ENCODE measurements at regions not wholly inside any gene's neighbourhood (a gene's known extent, or its start where the extent isn't known, plus 50 kb on each side); places are given as distances from the start of the nearest gene placed in this dataset.

DNA sequence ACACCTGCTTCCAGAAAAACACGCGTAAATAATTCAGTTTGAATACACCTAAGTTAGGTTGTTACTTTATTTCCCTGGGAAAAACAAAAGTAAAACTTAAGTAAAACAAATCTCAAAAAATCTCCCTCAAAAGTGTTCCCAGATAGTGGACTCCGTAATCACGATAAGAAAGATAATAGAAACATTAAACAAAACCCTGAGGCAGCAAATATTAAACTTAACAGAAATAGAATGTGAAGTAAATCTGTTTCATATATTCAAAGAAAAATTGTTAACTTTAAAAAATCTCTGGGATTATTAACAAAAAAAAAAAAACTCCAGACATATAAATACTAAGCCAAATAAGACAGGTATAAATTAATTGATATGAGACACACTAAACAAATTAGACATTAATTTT, 743.2 kb upstream of the NCAM2 start:
- TF ChIP-seq, protein P1, sequence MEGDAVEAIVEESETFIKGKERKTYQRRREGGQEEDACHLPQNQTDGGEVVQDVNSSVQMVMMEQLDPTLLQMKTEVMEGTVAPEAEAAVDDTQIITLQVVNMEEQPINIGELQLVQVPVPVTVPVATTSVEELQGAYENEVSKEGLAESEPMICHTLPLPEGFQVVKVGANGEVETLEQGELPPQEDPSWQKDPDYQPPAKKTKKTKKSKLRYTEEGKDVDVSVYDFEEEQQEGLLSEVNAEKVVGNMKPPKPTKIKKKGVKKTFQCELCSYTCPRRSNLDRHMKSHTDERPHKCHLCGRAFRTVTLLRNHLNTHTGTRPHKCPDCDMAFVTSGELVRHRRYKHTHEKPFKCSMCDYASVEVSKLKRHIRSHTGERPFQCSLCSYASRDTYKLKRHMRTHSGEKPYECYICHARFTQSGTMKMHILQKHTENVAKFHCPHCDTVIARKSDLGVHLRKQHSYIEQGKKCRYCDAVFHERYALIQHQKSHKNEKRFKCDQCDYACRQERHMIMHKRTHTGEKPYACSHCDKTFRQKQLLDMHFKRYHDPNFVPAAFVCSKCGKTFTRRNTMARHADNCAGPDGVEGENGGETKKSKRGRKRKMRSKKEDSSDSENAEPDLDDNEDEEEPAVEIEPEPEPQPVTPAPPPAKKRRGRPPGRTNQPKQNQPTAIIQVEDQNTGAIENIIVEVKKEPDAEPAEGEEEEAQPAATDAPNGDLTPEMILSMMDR (IDR thresholded peaks at IDR 0.05): no peak
- Mint-ChIP-seq H3K27ac (no peak overlapping the region), H3K36me3 (ENCODE audit: low read depth) (no peaks in the 10 kb centered on the region), H3K4me1 (ENCODE audit: low read depth) (no peaks in the 10 kb centered on the region), H3K4me3 (no peak overlapping the region), H3K27me3 (ENCODE audit: insufficient read depth) (no peaks in the 10 kb centered on the region), H3K9me3 (peaks cover 44% of the 10 kb centered on the region)
- no peak for DNase-seq

- Mint-ChIP-seq H3K4me1 (ENCODE audit: low read depth) (no peaks in the 10 kb centered on the region), H3K4me3 (no peak overlapping the region), H3K27me3 (ENCODE audit: insufficient read depth) (no peaks in the 10 kb centered on the region), H3K9me3 (peaks cover 42% of the 10 kb centered on the region), H3K27ac (no peak overlapping the region), H3K36me3 (ENCODE audit: low read depth) (no peaks in the 10 kb centered on the region)
- TF ChIP-seq, protein P1 (IDR thresholded peaks at IDR 0.05): no peak
- no peak for DNase-seq
Observed at GRCh38 chr21:20257052-20257740, 741.0 kb upstream of the NCAM2 start.

DNA sequence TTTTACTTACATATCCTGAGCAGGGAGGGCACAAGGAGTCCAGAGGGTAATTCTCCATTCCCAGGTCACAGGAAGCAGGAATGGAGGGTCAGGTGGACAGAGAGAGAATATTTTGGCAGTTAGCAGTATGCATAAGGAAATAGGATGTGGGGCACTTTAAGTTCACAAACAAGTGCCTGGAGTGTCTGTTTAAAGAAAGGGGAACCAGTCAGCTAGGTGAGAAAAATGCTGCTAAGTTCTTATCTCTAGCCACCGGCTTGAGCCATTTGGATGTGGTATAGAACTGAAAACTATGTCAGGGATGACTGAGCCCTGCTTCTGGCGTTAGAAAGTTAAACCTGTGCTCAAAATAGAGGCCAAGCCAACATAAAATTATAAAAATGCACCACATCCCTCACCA, 739.7 kb upstream of the NCAM2 start:
- peaks cover 34% of the 10 kb centered on the region for H3K9me3 Mint-ChIP-seq
- H3K27me3 Mint-ChIP-seq (ENCODE audit: insufficient read depth): no peaks in the 10 kb centered on the region
- TF ChIP-seq, protein P1 (IDR thresholded peaks at IDR 0.05): no peak
- no peak for DNase-seq
- no peaks in the 10 kb centered on the region for H3K36me3 Mint-ChIP-seq (ENCODE audit: low read depth)
- no peak overlapping the region for H3K4me3 Mint-ChIP-seq
- no peak overlapping the region for H3K27ac Mint-ChIP-seq
- H3K4me1 Mint-ChIP-seq (ENCODE audit: low read depth): no peaks in the 10 kb centered on the region

- H3K4me1 Mint-ChIP-seq (ENCODE audit: low read depth): no peaks in the 10 kb centered on the region
- H3K27me3 Mint-ChIP-seq (ENCODE audit: insufficient read depth): no peaks in the 10 kb centered on the region
- H3K4me3 Mint-ChIP-seq: no peak overlapping the region
- TF ChIP-seq, protein P1 (IDR thresholded peaks at IDR 0.05): no peak
- H3K9me3 Mint-ChIP-seq: peaks cover 34% of the 10 kb centered on the region
- DNase-seq: no peak
- H3K27ac Mint-ChIP-seq: no peak overlapping the region
- H3K36me3 Mint-ChIP-seq (ENCODE audit: low read depth): no peaks in the 10 kb centered on the region
Observed at GRCh38 chr21:20259031-20259867, 739.0 kb upstream of the NCAM2 start.

DNA sequence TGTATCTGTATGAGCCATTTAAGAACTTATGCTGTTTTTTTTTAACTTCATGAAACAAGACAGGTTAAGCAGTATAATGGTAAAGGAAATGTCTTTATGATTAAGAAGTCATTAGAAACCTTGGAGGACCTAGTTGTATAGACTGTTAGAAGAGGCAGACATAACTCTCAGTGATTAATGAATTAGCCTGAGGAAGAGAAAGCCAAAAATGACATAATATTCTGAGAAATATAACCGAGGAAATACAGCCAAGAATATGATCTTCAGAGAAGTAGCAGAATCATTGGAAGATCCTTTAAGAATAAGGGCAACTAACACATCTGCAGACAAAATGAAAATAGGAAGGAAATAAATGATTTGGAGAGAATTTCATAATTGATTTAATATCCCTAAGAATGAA, 738.1 kb upstream of the NCAM2 start:
- Mint-ChIP-seq H3K4me3 (no peak overlapping the region), H3K36me3 (ENCODE audit: low read depth) (no peaks in the 10 kb centered on the region), H3K27me3 (ENCODE audit: insufficient read depth) (no peaks in the 10 kb centered on the region), H3K27ac (no peak overlapping the region), H3K9me3 (peaks cover 32% of the 10 kb centered on the region), H3K4me1 (ENCODE audit: low read depth) (no peaks in the 10 kb centered on the region)
- no peak for DNase-seq
- TF ChIP-seq, protein P1 (IDR thresholded peaks at IDR 0.05): no peak

All from HFFc6 (cell line).